Ishikawa (cell line): ENCODE measurements at regions not wholly inside any gene's neighbourhood (a gene's known extent, or its start where the extent isn't known, plus 50 kb on each side); places are given as distances from the start of the nearest gene placed in this dataset.

Experiments
- CEBPB ChIP-seq: IDR thresholded peaks from 2 replicates; pipeline ENCODE4 v1.6.1; 2012
- CREB1 ChIP-seq: IDR thresholded peaks from 2 replicates; pipeline ENCODE4 v1.6.1; 2012; ENCODE audit warnings: low read depth
- EP300 ChIP-seq: IDR thresholded peaks from 2 replicates; pipeline ENCODE4 v1.6.1; 2012; ENCODE audit warnings: borderline replicate concordance
- FOXM1 ChIP-seq: IDR thresholded peaks from 2 replicates; pipeline ENCODE4 v1.6.1; 2012; ENCODE audit warnings: low read depth, borderline replicate concordance
- NFIC ChIP-seq: IDR thresholded peaks from 2 replicates; pipeline ENCODE4 v1.6.1; 2012
- RAD21 ChIP-seq: IDR thresholded peaks from 2 replicates; pipeline ENCODE4 v1.6.1; 2012; ENCODE audit warnings: low read depth
- TAF1 ChIP-seq: IDR thresholded peaks from 2 replicates; pipeline ENCODE4 v1.6.1; 2012; ENCODE audit warnings: low read depth, mild to moderate bottlenecking
- TCF12 ChIP-seq: IDR thresholded peaks from 2 replicates; pipeline ENCODE4 v1.6.1; 2012; ENCODE audit warnings: low read depth
- YY1 ChIP-seq: IDR thresholded peaks from 2 replicates; pipeline ENCODE4 v1.6.1; 2012; ENCODE audit warnings: low read depth
- ZBTB7A ChIP-seq: IDR thresholded peaks from 2 replicates; pipeline ENCODE4 v1.6.1; 2012; ENCODE audit warnings: low read depth
- TF ChIP-seq, protein P1 (sequence below): IDR thresholded peaks from 2 replicates; pipeline ENCODE4 v1.6.1; 2012; ENCODE audit warnings: low read depth, mild to moderate bottlenecking
- TF ChIP-seq, protein P2 (sequence below): IDR thresholded peaks from 2 replicates; pipeline ENCODE4 v1.6.1; 2012
- TF ChIP-seq, protein P3 (sequence below): IDR thresholded peaks from 2 replicates; pipeline ENCODE4 v1.6.1; 2012

DNA sequence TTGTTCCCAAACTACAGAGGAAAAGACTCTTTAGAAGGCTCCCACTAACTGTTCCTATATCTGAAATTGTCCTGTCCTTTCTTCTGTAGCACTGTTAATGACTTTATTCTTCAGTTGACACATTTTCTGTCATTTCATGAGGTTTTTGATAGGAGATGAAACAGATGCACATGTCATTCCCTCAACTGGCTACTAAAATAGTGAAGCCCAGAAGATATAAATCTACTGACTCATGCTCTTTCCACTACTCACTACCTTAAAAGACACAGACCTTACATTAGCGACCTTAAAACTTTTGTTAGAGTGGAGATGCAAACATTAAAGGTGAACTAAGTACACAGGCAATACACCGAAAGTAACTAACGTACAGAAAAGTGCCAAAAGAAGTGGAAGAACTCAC lies 59.5 kb upstream of the ANKS1B start:
- TF ChIP-seq EP300 (no peak), ZBTB7A (no peak), TCF12 (no peak), FOXM1 (no peak), CREB1 (no peak), CEBPB (no peak), YY1 (no peak), TAF1 (no peak), RAD21 (no peak), NFIC (no peak)
- TF ChIP-seq, protein P1, sequence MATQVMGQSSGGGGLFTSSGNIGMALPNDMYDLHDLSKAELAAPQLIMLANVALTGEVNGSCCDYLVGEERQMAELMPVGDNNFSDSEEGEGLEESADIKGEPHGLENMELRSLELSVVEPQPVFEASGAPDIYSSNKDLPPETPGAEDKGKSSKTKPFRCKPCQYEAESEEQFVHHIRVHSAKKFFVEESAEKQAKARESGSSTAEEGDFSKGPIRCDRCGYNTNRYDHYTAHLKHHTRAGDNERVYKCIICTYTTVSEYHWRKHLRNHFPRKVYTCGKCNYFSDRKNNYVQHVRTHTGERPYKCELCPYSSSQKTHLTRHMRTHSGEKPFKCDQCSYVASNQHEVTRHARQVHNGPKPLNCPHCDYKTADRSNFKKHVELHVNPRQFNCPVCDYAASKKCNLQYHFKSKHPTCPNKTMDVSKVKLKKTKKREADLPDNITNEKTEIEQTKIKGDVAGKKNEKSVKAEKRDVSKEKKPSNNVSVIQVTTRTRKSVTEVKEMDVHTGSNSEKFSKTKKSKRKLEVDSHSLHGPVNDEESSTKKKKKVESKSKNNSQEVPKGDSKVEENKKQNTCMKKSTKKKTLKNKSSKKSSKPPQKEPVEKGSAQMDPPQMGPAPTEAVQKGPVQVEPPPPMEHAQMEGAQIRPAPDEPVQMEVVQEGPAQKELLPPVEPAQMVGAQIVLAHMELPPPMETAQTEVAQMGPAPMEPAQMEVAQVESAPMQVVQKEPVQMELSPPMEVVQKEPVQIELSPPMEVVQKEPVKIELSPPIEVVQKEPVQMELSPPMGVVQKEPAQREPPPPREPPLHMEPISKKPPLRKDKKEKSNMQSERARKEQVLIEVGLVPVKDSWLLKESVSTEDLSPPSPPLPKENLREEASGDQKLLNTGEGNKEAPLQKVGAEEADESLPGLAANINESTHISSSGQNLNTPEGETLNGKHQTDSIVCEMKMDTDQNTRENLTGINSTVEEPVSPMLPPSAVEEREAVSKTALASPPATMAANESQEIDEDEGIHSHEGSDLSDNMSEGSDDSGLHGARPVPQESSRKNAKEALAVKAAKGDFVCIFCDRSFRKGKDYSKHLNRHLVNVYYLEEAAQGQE = no peak
- TF ChIP-seq, protein P2, sequence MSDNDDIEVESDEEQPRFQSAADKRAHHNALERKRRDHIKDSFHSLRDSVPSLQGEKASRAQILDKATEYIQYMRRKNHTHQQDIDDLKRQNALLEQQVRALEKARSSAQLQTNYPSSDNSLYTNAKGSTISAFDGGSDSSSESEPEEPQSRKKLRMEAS = no peak
- TF ChIP-seq, protein P3, sequence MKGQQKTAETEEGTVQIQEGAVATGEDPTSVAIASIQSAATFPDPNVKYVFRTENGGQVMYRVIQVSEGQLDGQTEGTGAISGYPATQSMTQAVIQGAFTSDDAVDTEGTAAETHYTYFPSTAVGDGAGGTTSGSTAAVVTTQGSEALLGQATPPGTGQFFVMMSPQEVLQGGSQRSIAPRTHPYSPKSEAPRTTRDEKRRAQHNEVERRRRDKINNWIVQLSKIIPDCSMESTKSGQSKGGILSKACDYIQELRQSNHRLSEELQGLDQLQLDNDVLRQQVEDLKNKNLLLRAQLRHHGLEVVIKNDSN = no peak
